H9 (cell line): ENCODE measurements at regions not wholly inside any gene's neighbourhood (a gene's known extent, or its start where the extent isn't known, plus 50 kb on each side); places are given as distances from the start of the nearest gene placed in this dataset.

Experiments
- DNase-seq: peaks from one replicate; pipeline ENCODE4 v3.0.0-alpha.2; 2017
- H2AFZ ChIP-seq: one replicate; pipeline ENCODE4 v1.6.1; 2013; ENCODE audit warnings: mild to moderate bottlenecking, low read length, control low read depth, moderate library complexity
- H2AK5ac ChIP-seq: 2 replicates; pipeline ENCODE4 v1.6.1; 2013; ENCODE audit warnings: low read length, control low read depth, mixed read lengths; ENCODE audit not compliant: insufficient read length
- H2BK120ac ChIP-seq: one replicate; pipeline ENCODE4 v1.6.1; 2013; ENCODE audit warnings: low read depth, mild to moderate bottlenecking, low read length, control low read depth, inconsistent platforms; ENCODE audit not compliant: poor library complexity, severe bottlenecking
- H2BK12ac ChIP-seq: 2 replicates; pipeline ENCODE4 v1.6.1; 2013; ENCODE audit warnings: low read length, control low read depth, mixed read lengths, low read depth; ENCODE audit not compliant: insufficient read length
- H2BK15ac ChIP-seq: 2 replicates; pipeline ENCODE4 v1.6.1; 2013; ENCODE audit warnings: low read depth, low read length, control low read depth
- H2BK20ac ChIP-seq: one replicate; pipeline ENCODE4 v1.6.1; 2013; ENCODE audit warnings: low read depth, mild to moderate bottlenecking, low read length, control low read depth, inconsistent platforms; ENCODE audit not compliant: poor library complexity, severe bottlenecking
- H2BK5ac ChIP-seq: 2 replicates; pipeline ENCODE4 v1.6.1; 2013; ENCODE audit warnings: low read length, control low read depth, mixed read lengths; ENCODE audit not compliant: insufficient read length
- H3K14ac ChIP-seq: 2 replicates; pipeline ENCODE4 v1.6.1; 2013; ENCODE audit warnings: low read length, control low read depth; ENCODE audit not compliant: insufficient read depth
- H3K18ac ChIP-seq: 2 replicates; pipeline ENCODE4 v1.6.1; 2013; ENCODE audit warnings: low read depth, mild to moderate bottlenecking, mixed read lengths, low read length, control low read depth; ENCODE audit not compliant: insufficient read length
- H3K23ac ChIP-seq: 2 replicates; pipeline ENCODE4 v1.6.1; 2013; ENCODE audit warnings: low read length, control low read depth, mixed read lengths, low read depth; ENCODE audit not compliant: insufficient read length
- H3K23me2 ChIP-seq: 2 replicates; pipeline ENCODE4 v1.6.1; 2013; ENCODE audit warnings: low read depth, mild to moderate bottlenecking, mixed read lengths, low read length, control low read depth; ENCODE audit not compliant: insufficient read length, poor library complexity, severe bottlenecking
- H3K27ac ChIP-seq: 2 replicates; pipeline ENCODE4 v1.5.1; 2013; ENCODE audit warnings: low read length, control low read depth, mixed read lengths, low read depth; ENCODE audit not compliant: insufficient read length
- H3K27me3 ChIP-seq: 2 replicates; pipeline ENCODE4 v1.6.1; 2013; ENCODE audit warnings: low read length, control low read depth, inconsistent platforms; ENCODE audit not compliant: insufficient read depth
- H3K4ac ChIP-seq: 2 replicates; pipeline ENCODE4 v1.6.1; 2013; ENCODE audit warnings: low read depth, mild to moderate bottlenecking, control low read depth, inconsistent platforms, low read length, moderate library complexity
- H3K4me1 ChIP-seq: 2 replicates; pipeline ENCODE4 v1.6.1; 2013; ENCODE audit warnings: low read length, control low read depth, inconsistent platforms; ENCODE audit not compliant: insufficient read depth
- H3K4me2 ChIP-seq: 2 replicates; pipeline ENCODE4 v1.6.1; 2013; ENCODE audit warnings: low read length, control low read depth, mixed read lengths; ENCODE audit not compliant: insufficient read length, insufficient read depth
- H3K56ac ChIP-seq: 2 replicates; pipeline ENCODE4 v1.6.1; 2013; ENCODE audit warnings: low read depth, mild to moderate bottlenecking, mixed read lengths, low read length, control low read depth; ENCODE audit not compliant: insufficient read length
- H3K79me1 ChIP-seq: 2 replicates; pipeline ENCODE4 v1.6.1; 2013; ENCODE audit warnings: low read depth, mild to moderate bottlenecking, moderate library complexity, low read length, control low read depth, inconsistent platforms; ENCODE audit not compliant: insufficient read depth, poor library complexity, severe bottlenecking
- H3K79me2 ChIP-seq: 2 replicates; pipeline ENCODE4 v1.6.1; 2013; ENCODE audit warnings: low read length, control low read depth, inconsistent platforms; ENCODE audit not compliant: insufficient read depth
- H3K9ac ChIP-seq: 2 replicates; pipeline ENCODE4 v1.6.1; 2013; ENCODE audit warnings: low read length, control low read depth, mixed read lengths; ENCODE audit not compliant: insufficient read length; ENCODE audit errors: extremely low read depth
- H3K9me3 ChIP-seq: one replicate; pipeline ENCODE4 v1.6.1; 2013; ENCODE audit warnings: low read depth, low read length, inconsistent platforms; ENCODE audit not compliant: control insufficient read depth
- H3T11ph ChIP-seq: one replicate; pipeline ENCODE4 v1.6.1; 2013; ENCODE audit warnings: mild to moderate bottlenecking, low read length, control low read depth, inconsistent platforms
- H4K20me1 ChIP-seq: one replicate; pipeline ENCODE4 v1.6.1; 2013; ENCODE audit not compliant: control insufficient read depth, insufficient read length, insufficient read depth
- H4K5ac ChIP-seq: 2 replicates; pipeline ENCODE4 v1.6.1; 2013; ENCODE audit warnings: low read depth, mild to moderate bottlenecking, mixed read lengths, low read length, control low read depth; ENCODE audit not compliant: insufficient read length
- H4K8ac ChIP-seq: replicated peaks from 2 replicates; pipeline ENCODE4 v1.6.1; 2013; ENCODE audit warnings: low read length, control low read depth, mixed read lengths, low read depth; ENCODE audit not compliant: insufficient read length
- H4K91ac ChIP-seq: 2 replicates; pipeline ENCODE4 v1.6.1; 2013; ENCODE audit warnings: low read depth, mild to moderate bottlenecking, moderate library complexity, mixed read lengths, low read length, control low read depth; ENCODE audit not compliant: insufficient read length
- H3K27ac Mint-ChIP-seq, 3 experiments: 2 replicates in 2 of 3; 3 replicates in 1 of 3; pipeline ENCODE4 v1.8.0; 2020 to 2021; ENCODE audit warnings: mixed read lengths in 3 of 3, mild to moderate bottlenecking in 1 of 3, moderate library complexity in 1 of 3
- H3K27me3 Mint-ChIP-seq: 2 replicates; pipeline ENCODE4 v1.8.0; 2021; ENCODE audit warnings: low read depth, mild to moderate bottlenecking, moderate library complexity, mixed read lengths
- H3K36me3 Mint-ChIP-seq, 3 experiments: 2 replicates in 2 of 3; 3 replicates in 1 of 3; pipeline ENCODE4 v1.8.0; 2020 to 2021; ENCODE audit warnings: low read depth in 3 of 3, mixed read lengths in 3 of 3; ENCODE audit not compliant: insufficient read depth in 1 of 3
- H3K4me1 Mint-ChIP-seq, 2 experiments: 2 replicates each; pipeline ENCODE4 v1.8.0; 2020; ENCODE audit warnings: mixed read lengths in 2 of 2
- H3K4me3 Mint-ChIP-seq, 2 experiments: 2 replicates in 1 of 2; 3 replicates in 1 of 2; pipeline ENCODE4 v1.8.0; 2020 to 2021; ENCODE audit warnings: mild to moderate bottlenecking in 2 of 2, mixed read lengths in 2 of 2, moderate library complexity in 1 of 2
- H3K9me3 Mint-ChIP-seq, 2 experiments: 2 replicates in 1 of 2; 3 replicates in 1 of 2; pipeline ENCODE4 v1.8.0; 2020; ENCODE audit warnings: mild to moderate bottlenecking in 2 of 2, mixed read lengths in 2 of 2, moderate library complexity in 1 of 2
- CTCF ChIP-seq: fragments of 200-600 bp; sonication (generic); conservative IDR thresholded peaks from 3 replicates; pipeline ENCODE4 v1.8.0; 2021; ENCODE audit warnings: antibody characterized with exemption, mild to moderate bottlenecking
- WGBS: extraction: QIAGEN DNeasy Blood & Tissue Kit; methylation state at CpG from one replicate; pipeline ENCODE4 v1.1.7; 2013; ENCODE audit warnings: missing lambda C conversion rate, low lambda C conversion rate, mixed read lengths; ENCODE audit not compliant: insufficient read length; ENCODE audit errors: extremely low coverage; 5-methylcytosine and 5-hydroxymethylcytosine counted together

- no peak overlapping the region for H2BK12ac ChIP-seq
- Mint-ChIP-seq H3K27me3 (no peaks in the 10 kb centered on the region), H3K36me3 (peaks cover 0 to 5% (median 0%) of the 10 kb centered on the region in 3 experiments; a peak in 2 of 7 replicates), H3K9me3 (peaks cover 0 to 4% of the 10 kb centered on the region in 2 experiments; a peak in 2 of 5 replicates), H3K4me1 (peaks cover 0 to 4% of the 10 kb centered on the region in 2 experiments; a peak in 1 of 4 replicates), H3K27ac (no peak overlapping the region), H3K4me3 (no peak overlapping the region)
- no peak overlapping the region for H3K18ac ChIP-seq
- no peak overlapping the region for H2AFZ ChIP-seq
- no peak overlapping the region for H3K23ac ChIP-seq
- no peak overlapping the region for H3T11ph ChIP-seq
- H3K4me2 ChIP-seq, result no peak overlapping the region
- no peaks in the 10 kb centered on the region for H3K79me2 ChIP-seq
- H3K4me1 ChIP-seq, result no peaks in the 10 kb centered on the region; the same call in 1 of the 2 replicates
- H4K8ac ChIP-seq, result no peak overlapping the region
- no peak overlapping the region for H3K9ac ChIP-seq
- H2BK5ac ChIP-seq, result no peak overlapping the region
- no peak overlapping the region for H3K14ac ChIP-seq
- H3K27ac ChIP-seq, result no peak overlapping the region
- no peak overlapping the region for H3K56ac ChIP-seq
- no peak overlapping the region for H2AK5ac ChIP-seq
- H3K23me2 ChIP-seq, result no peaks in the 10 kb centered on the region
- TF ChIP-seq CTCF, result no peak
- H2BK120ac ChIP-seq, result no peak overlapping the region
- WGBS, result no CpG with 5 or more reads among the region's 4 CpGs
- H3K4ac ChIP-seq, result no peak overlapping the region
- no peaks in the 10 kb centered on the region for H3K9me3 ChIP-seq
- no peaks in the 10 kb centered on the region for H3K27me3 ChIP-seq
- H3K79me1 ChIP-seq, result no peaks in the 10 kb centered on the region
- H4K91ac ChIP-seq, result no peak overlapping the region
- H2BK20ac ChIP-seq, result no peak overlapping the region
- no peak overlapping the region for H2BK15ac ChIP-seq
- H4K20me1 ChIP-seq, result no peaks in the 10 kb centered on the region
- H4K5ac ChIP-seq, result no peak overlapping the region
- no peak for DNase-seq
Measured at GRCh38 chr5:155461304-155461703, 447.7 kb downstream of the KIF4B start.
